ENCODE measurements at regions not wholly inside any gene's neighbourhood (a gene's known extent, or its start where the extent isn't known, plus 50 kb on each side); places are given as distances from the start of the nearest gene placed in this dataset.

DNA sequence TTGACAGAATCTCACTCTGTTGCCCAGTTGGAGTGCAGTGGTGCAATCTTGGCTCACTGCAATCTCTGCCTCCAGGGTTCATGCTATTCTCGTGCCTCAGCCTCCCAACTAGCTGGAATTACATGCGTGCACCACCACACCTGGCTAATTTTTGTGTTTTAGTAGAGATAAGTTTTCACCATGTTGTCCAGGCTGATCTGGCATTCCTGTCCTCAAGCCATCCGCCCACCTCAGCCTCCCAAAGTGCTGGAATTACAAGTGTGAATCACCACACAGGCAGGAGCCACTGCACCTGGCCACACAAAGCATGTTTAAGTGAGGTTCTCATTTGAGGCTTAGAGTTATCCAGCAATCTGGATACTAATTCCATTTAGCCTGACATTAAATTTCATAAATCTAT is 180.9 kb upstream of the GRID2 start:
- TF ChIP-seq, protein P1, sequence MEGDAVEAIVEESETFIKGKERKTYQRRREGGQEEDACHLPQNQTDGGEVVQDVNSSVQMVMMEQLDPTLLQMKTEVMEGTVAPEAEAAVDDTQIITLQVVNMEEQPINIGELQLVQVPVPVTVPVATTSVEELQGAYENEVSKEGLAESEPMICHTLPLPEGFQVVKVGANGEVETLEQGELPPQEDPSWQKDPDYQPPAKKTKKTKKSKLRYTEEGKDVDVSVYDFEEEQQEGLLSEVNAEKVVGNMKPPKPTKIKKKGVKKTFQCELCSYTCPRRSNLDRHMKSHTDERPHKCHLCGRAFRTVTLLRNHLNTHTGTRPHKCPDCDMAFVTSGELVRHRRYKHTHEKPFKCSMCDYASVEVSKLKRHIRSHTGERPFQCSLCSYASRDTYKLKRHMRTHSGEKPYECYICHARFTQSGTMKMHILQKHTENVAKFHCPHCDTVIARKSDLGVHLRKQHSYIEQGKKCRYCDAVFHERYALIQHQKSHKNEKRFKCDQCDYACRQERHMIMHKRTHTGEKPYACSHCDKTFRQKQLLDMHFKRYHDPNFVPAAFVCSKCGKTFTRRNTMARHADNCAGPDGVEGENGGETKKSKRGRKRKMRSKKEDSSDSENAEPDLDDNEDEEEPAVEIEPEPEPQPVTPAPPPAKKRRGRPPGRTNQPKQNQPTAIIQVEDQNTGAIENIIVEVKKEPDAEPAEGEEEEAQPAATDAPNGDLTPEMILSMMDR (IDR thresholded peaks at IDR 0.05), result no peak
- TF ChIP-seq ZFX (IDR thresholded peaks at IDR 0.05; ENCODE audit: borderline replicate concordance), result no peak

Data from 22Rv1 (cell line).